Activated CD4-positive, CD25-positive, alpha-beta regulatory T cell (primary cell): ENCODE measurements at regions not wholly inside any gene's neighbourhood (a gene's known extent, or its start where the extent isn't known, plus 50 kb on each side); places are given as distances from the start of the nearest gene placed in this dataset.

Experiments used
- DNase-seq, 4 experiments: peaks; one replicate each; lab custom pipeline; 2025; lab: John Stamatoyannopoulos, UW

DNA sequence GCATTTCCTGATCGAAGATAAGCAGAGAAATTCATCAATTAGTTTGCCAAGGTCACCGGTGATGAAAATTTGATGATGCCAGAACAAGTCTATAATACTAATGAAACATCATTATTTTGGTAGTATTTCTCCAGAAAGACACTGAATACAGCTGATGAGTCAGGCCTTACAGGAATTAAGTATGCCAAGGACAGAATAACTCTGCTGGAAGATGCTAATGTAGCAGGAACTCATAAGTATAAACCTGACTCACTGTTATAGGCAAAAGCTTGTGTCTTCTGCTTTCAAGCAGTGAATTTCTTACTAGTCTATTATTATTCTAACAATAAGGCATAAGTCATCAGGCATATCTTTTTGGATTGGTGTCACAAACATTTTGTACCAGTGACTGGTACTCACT, 1825.1 kb upstream of the IGFBP7 start:
- no peak for DNase-seq

DNA sequence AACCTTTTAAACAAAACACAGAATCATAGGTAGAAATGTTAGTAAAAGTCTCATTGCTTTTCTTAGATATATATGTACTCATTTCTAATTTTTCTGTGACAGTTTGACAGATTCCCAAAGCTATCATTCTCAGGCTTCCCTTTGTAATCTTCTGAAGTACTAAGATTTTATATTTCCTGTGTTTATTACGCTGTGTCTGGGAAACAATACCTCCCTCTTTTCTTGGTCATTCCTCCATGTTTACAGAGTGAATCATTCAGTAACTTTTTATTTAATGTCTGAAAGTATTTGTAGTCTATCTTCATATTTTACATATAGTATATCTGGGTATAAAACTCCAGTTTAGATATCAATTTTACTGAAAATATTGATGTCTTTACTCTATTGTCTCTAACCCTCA, 1826.3 kb upstream of the IGFBP7 start:
- DNase-seq = no peak

DNA sequence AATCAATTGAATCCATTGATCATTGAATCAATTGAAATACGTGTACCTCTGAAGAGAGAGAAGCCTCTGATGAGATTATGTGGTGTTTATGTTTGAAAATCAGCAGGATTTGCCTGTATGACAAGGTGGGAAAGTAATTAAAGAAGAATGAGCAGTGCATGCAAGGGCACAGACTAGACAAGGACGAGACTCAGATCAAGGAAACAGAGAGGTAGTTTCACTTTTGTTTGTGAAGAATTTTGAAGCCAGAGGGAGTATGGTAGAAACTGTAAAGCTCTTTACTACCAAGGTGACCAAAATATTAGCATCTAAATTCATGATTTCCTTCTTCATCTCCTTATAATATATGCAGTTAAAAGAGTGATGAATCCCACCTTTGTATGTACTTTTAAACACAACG, 1830.0 kb upstream of the IGFBP7 start:
- no peak for DNase-seq

DNA sequence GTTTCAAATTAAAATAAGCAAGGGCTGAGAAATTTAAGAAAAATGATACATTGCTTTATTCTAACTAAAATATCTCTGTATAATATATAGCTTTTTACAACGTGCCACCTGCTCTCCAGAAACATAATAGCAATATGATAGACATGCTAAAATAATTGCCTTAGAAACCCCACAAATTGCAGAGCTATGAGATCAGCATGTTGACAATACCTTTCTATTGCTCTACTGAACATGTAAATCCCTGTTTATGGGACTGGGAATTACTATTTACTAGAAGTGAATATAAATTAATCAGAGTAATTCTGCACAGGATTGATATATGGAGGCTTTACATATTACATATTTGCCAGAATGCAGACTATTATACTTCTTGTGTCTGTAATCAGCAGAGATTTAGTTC, 1831.1 kb upstream of the IGFBP7 start:
- no peak for DNase-seq

DNA sequence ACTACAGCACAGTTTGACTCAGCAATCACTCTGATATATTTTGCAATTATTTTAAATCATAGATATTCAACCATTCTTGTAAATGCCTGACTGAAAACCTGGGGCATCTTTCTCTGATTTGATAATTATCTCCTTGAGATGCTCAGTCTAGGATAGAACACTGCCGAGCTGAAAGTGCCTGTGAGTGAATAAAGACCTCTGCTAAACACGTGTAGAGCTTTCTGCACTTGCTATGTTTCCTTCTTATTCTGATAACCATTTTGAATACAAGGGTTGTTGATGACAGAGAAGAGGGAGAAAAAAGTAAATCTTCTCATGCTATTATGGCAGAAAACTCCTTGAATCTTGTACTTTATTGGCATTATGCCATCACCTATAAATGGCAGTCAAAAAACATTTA, 1843.4 kb upstream of the IGFBP7 start:
- no peak for DNase-seq

DNA sequence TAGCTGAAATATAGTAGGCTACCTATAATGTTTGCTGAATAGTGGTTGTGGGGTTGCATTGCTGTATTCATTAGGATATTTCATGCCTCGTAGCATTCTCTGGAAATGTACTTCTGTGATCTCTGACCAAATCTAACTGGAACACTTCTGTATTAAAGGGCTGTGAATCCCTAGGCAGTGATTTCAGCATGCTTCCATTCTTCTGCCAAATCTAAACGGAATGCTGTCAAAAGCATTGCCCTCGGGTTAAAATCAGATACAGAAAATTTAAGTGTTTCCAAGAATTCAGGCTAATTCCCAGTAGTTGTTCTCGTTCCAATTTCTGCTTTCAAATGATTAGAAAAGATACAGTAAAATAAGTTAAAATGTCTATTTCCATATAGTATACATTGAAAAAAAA, 1847.5 kb upstream of the IGFBP7 start:
- DNase-seq = no peak

DNA sequence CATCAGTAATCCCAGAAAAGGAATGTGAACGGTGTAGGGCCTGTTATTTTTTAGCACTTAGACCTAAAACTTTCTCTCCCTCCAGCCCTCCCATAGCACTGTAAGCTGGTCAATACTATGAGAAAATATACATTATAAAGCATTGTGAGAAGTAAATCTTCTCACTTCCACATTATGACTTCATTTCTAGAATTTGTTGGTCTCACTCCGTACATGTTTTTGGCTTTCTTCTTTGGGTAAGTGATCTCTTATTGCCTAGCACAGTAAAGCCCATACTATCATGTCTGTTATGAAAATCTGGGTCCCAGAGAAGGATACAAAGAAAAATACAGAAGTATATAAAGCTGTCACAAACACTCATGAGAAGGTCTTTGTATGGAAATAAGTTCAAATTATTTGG, 1851.1 kb upstream of the IGFBP7 start:
- no peak for DNase-seq

DNA sequence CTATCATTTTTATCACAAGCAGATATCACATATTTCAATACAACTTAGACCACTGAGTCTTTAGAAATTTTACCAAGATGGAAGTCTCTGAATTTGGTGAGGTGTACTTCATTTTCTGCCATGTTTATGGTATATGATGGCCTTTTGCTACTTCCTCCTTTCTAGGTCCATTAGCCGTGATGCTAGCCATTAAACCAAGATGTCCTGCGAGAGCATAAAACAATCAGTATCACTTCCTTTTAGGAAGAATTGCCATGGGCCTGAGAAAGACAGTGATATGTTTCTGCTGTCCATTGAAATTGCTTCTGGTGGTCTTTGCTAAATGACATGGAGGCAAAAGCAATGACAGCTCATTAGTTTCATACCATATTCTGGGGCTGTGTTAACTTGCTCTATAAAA, 1851.7 kb upstream of the IGFBP7 start:
- no peak for DNase-seq

DNA sequence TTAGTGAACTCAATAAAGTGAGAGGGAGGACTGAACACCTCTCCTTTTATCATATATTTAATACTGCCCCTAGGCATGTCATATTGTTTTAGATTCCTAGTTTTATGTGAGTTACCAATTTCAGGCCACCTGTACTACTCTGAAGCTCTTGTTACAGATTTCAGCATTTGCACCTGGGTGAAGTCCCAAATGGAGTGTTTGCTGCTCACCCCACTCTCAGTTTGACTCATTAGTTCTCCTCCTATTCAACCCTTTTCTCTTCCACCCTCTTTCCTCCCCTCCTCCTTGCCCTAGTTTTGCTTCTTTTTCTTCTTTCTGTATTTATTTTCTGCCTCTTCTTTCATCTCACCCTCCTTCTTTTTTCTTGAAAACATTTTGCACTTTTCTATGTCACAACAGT, 1852.2 kb upstream of the IGFBP7 start:
- no peak for DNase-seq

DNA sequence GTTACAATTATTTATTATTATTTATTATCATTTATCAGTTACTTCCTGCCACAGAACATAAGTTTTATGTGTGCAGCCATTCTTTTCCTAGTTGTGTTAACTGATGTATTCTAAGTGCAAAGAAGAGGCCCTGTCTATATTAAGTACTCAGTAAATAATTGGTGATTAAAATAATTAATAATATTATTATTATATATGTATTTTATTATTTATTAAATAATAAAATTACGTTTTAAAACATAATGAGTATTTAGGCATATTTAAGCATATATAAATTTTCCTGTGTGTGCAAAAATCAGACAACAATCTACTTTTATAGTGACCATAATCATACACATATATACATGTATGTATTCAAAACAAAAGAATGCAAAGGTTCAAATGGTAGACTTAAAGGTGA, 1871.6 kb upstream of the IGFBP7 start:
- no peak for DNase-seq

DNA sequence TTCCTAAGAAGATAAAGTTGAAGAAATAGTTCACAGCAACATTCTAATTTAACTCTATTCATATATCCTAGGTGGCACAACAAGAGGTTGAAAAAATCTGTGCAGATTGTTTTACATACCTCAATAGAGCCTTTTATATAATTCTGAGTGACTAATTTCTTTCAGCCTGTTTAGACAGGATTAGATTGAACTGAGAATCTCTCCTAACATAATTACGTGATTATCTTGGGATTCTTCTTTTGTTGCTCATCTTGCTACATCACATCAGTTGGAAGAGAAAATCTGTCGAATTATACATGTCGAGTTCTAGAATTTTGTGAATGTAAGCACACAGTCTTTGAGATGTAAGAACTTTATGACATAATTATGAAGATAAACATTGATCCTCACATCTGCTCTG, 1873.7 kb upstream of the IGFBP7 start:
- DNase-seq = no peak

DNA sequence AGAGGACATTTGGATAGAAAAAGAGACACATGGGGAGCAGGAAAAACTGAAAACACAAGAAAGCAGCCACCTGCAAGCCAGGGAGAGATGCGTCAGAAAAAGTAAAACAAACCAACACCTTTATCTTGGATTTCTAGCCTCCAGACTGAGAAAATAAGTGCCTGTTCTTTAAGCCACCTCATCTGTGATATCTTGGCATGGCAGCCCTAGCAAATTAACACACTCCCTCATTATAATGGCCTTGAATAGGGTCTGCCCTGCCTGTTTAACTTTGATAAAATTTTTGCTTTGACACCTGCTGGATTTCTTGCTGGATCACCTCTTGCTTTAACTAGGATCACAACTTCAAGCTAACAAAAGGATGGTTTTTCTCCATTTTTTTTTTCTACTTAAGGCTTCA, 1892.0 kb upstream of the IGFBP7 start:
- no peak for DNase-seq

DNA sequence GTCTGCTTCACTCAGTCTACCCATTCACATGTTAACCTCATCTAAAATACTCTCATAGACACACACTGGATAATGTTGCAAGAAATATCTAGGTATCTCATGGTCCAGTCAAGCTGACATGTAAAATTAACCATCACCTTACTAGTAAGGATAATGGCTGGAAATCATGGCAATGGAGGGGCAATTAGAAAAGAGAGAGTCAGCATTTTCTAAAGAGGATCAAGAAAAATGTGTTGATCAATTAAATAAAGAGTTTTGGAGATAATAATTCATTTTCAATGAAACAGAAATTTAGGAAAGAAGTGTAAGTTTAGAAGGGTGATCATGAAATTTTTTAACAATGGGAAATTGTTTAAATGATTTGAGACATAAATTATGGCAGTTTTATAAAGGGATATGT, 1914.1 kb upstream of the IGFBP7 start:
- DNase-seq = no peak

DNA sequence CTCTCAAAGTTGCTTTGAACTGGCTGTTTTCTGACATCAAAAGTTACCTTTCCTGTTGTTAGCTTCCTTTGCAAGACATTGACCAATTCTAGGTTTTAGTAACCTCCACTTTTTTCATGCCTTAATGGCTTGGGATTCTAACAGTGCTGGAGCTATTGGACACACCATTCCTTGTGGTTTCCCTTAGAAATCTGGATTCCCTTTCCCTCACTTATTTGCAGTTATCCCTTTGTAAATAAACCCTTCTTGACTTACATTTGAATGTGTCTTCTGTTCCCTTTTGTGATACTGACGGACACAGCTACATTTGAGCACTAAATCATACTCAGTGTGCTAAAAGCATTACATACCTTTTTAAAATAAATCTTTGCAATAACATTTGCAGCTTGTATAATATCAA, 1927.6 kb upstream of the IGFBP7 start:
- DNase-seq = no peak

DNA sequence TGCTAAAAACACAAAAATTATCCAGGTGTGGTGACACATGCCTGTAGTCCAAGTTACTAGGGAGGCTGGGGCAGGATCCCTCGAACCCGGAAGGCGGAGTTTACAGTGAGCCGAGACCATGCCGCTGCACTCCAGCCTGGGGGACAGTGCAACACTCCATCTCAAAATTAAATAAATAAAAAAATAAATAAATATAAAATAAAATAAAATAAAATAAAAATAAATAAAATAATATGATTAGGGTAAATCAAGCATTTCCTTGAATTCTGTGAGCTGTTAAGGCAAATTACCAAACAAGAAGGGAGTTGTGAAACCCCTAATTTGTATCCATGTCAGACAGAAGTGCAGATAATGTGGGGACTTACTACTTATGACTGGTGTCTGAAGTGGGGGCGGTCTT, 1928.9 kb upstream of the IGFBP7 start:
- DNase-seq = no peak

DNA sequence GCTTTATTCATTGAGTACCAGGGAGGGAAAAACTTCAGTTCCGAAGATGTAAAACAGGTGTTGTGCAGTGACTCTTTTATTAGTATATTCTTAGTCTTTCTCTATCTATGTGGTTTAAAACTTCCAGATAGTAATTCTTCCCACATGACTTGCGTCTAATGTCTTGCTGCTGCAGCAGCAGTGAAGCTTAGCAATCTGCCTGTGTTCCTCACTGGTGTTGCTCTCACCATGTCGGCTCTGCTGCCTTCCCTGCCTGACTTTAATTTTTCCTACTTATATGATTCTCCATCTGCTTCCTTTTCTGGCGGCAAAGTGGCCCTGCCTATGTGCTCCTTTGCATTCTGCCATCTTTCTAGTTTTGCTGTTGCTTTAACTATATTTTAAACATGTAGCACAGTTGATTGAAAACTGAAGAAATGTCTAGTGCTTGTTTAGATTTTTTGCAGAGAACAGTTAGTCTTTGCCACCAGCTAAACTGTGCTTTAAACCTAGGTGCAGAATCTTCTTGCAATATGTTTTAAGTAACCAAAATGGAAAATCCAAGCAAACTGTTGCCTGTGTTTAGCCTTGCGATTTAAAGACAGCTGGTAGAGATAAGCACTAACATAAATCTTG, 1934.2 kb upstream of the IGFBP7 start:
- DNase-seq = no peak

DNA sequence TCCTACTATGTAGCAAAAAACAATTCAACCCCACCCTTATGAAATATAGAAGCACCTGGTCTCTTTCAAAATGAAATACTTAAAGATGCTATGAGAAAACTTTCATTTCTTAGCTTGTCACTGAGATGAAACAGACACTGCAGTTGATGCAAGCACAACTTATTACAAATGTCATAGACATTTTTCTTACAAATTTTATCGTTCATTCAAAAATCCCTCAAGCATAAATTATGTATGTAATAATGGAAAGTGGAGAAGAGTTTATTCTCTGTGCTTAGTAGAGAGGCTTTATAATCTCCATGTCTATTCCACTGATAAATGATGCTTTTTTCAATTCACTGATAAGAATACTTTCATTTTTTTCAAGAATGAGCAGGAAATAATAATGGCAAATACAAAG, 1943.9 kb upstream of the IGFBP7 start:
- DNase-seq = no peak

DNA sequence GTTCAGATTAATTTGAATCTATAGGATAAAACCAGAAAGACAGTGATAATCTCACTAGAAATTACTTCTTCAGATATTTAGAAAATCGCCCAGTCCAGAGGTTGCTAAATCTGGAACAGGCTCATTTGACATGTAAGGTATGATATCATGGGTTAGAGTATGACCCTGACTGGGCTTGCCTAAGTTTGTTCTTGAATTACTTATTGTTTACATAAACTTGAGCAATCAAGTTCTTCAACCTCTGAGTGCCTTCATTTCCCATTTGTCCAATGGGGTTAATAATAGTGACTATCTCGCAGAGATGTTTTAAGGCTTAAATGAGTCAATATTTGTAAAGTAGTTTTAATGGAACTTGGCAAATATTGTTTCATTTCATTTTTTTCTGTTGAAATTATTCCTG, 1947.6 kb upstream of the IGFBP7 start:
- DNase-seq = no peak

DNA sequence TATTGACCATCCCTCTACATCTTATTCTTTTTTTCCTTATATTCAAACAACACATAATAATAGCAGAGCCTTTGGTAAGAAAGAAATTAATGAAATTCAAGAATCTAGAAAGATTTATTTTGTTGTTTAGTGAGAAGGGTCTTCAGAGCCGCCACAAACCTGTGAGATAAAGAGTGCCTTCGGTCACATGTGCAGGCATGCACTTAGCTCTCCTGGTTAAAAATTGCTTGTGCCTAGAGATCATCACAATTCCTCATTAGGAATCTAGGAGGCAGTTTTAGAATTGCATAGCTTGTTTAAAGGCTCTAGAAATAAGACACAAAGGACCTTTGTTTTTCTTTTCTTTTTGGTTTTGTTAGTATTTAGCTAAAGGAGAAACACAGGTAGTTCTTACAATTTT, 1948.4 kb upstream of the IGFBP7 start:
- DNase-seq = no peak

DNA sequence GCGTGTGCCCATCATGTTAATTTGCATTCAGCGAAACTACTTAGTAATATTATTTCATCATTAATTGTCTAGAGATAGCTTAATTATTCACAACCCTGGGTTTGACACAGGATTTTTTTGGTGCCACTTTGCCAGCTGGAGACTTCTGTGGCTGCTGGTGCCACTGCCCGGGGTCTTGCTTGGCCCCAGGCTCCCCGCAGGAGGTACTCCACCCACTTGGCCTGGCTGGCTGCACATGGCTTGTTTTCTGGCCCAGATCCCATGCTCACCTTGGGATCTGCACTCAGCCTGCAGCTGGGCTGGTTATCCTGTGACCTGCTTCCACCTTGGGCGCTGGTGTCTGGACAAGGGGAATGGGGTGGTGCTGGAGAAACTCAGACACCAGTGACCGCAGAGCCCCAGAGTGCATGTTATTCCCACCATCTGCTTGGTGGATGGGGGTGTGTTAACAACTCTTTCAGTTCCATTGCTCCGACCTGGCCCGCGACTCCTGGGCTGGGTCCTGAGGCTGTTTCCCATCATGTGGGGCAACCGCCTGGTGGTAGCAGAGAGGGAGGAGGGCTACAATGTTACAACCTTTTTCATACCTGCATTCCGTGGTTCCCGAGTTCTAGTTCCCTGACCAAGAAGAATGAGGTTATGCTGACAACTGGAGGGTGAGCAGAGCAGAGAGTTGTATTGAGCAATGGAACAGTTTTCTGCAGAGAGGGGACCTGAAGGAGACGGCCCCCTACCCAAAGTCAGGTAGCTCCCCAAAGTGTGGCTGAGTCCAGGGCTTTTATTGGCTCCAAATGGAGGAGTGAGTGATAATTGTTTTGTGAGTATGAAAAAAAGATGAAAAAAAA, 1950.0 kb upstream of the IGFBP7 start:
- DNase-seq = no peak

DNA sequence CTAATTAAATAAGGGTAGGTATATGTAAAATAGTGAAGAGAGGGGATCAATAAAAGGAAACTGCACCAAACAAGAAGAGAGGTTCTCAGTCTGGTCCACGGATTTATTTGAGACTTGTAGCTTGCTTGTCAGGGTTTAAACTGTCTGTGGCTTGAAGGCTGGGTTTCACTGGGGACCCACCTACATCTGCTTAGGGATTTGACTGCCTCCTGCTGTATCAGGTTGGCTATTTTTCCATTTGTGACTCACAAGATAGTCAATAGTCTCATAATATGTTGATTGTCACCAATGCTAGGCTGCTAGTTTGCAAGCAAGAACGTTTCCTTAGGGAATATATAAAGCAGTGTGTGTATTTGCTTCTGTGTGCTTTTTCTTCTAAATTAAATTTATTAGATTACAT, 1950.7 kb upstream of the IGFBP7 start:
- DNase-seq = no peak

DNA sequence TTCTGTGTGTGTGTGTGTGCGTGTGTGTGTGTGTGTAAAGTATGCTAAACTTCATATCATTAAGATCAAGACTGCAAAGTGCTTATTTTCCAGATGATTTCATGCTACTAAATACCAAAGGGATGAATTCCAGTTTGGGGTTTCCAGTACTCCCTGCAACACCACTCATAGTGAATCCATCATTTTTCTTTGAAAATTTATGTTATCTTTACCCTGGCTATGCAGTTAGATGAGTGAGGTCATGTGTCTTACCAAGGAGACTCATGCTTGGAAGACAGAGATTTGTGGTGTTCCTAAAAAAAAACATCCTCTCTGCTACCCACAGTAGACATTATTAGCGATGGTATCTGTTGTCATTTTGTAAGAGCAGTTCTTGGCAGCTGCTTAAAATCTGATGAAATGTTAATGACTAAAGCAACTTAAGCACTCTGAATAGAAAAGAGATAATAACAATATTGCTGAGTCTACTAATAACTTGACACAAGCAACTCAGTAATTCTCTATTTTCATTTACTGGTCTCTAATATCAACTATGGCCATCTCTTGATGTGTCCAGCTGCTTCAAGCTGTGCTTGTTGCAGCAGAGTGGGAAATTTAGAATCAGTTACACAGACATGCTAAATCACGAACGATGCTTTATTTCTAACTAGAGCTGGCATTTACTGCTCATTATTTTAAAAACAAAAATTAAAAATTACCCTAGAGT, 1953.0 kb upstream of the IGFBP7 start:
- DNase-seq = no peak

DNA sequence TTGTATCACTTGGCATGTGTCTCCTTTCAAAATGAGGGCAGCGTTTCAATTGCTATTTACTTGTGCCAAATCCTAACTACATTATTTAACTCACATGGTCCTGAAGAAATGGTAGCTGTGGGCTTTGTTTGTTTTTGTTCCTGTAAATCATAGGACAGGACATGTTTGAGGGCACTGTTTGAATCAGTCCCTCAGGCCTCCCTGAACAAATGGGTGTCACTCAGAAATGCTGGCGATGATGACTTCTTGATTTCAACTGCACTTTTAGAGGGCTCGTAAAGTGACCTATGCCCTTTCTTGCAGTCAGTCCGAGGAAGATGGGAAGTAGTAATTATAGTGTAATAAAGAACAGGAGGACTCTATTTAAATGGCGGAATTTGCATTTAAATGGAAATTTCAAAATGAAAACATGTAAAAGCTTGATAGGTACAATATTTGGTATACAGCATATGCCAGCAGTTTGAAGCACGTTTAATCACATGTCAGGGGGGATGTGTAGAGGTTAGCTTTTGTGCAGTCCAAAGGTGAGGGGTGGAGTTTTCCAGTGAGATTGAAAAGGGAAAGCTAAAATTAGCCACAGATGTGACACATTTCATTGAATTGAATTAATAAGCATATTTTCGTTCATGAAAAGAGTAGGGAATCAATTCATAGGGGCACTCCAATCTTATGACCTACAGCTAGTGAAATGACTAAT, 1958.7 kb upstream of the IGFBP7 start:
- no peak for DNase-seq
